Mesendoderm (in vitro differentiated cells): ENCODE measurements at regions not wholly inside any gene's neighbourhood (a gene's known extent, or its start where the extent isn't known, plus 50 kb on each side); places are given as distances from the start of the nearest gene placed in this dataset.

ENCODE experiments used
- DNase-seq: peaks from one replicate; pipeline ENCODE4 v3.0.0; 2013
- H2AK5ac ChIP-seq: 2 replicates; pipeline ENCODE4 v1.6.1; 2013; ENCODE audit warnings: low read length, inconsistent platforms
- H2BK120ac ChIP-seq: 2 replicates; pipeline ENCODE4 v1.6.1; 2013; ENCODE audit warnings: low read depth, mild to moderate bottlenecking, low read length, moderate library complexity, mixed read lengths
- H2BK15ac ChIP-seq: replicated peaks from 2 replicates; pipeline ENCODE4 v1.6.1; 2013; ENCODE audit warnings: low read depth, mild to moderate bottlenecking, moderate library complexity
- H2BK5ac ChIP-seq: 2 replicates; pipeline ENCODE4 v1.6.1; 2013; ENCODE audit warnings: low read length, inconsistent platforms
- H3K18ac ChIP-seq: 2 replicates; pipeline ENCODE4 v1.6.1; 2013; ENCODE audit warnings: mild to moderate bottlenecking, low read length, mixed read lengths
- H3K23ac ChIP-seq: one replicate; pipeline ENCODE4 v1.6.1; 2013; ENCODE audit warnings: low read length
- H3K27ac ChIP-seq: 2 replicates; pipeline ENCODE4 v1.5.1; 2013; ENCODE audit warnings: low read depth, mild to moderate bottlenecking, inconsistent platforms, low read length, moderate library complexity
- H3K27me3 ChIP-seq: 2 replicates; pipeline ENCODE4 v1.6.1; 2013; ENCODE audit warnings: low read length, control low read depth, mild to moderate bottlenecking, inconsistent platforms; ENCODE audit not compliant: insufficient read depth, poor library complexity
- H3K36me3 ChIP-seq: 2 replicates; pipeline ENCODE4 v1.6.1; 2013; ENCODE audit warnings: low read length, inconsistent platforms; ENCODE audit not compliant: control insufficient read depth, insufficient read depth
- H3K4ac ChIP-seq: one replicate; pipeline ENCODE4 v1.6.1; 2013; ENCODE audit warnings: low read depth, mild to moderate bottlenecking, low read length, moderate library complexity
- H3K4me1 ChIP-seq: 2 replicates; pipeline ENCODE4 v1.6.1; 2013; ENCODE audit warnings: low read depth, low read length, inconsistent platforms; ENCODE audit not compliant: control insufficient read depth
- H3K4me2 ChIP-seq: 2 replicates; pipeline ENCODE4 v1.6.1; 2013; ENCODE audit warnings: low read length
- H3K4me3 ChIP-seq: 2 replicates; pipeline ENCODE4 v1.5.1; 2013; ENCODE audit warnings: mild to moderate bottlenecking, low read length
- H3K56ac ChIP-seq: one replicate; pipeline ENCODE4 v1.6.1; 2013; ENCODE audit warnings: low read length
- H3K79me1 ChIP-seq: 2 replicates; pipeline ENCODE4 v1.6.1; 2013; ENCODE audit warnings: low read length, inconsistent platforms
- H3K79me2 ChIP-seq: 2 replicates; pipeline ENCODE4 v1.6.1; 2013; ENCODE audit warnings: mild to moderate bottlenecking, low read length; ENCODE audit not compliant: control insufficient read depth, insufficient read depth
- H3K9ac ChIP-seq: 2 replicates; pipeline ENCODE4 v1.6.1; 2013; ENCODE audit warnings: low read length, inconsistent platforms
- H4K5ac ChIP-seq: one replicate; pipeline ENCODE4 v1.6.1; 2013; ENCODE audit warnings: low read length
- H4K8ac ChIP-seq: one replicate; pipeline ENCODE4 v1.6.1; 2013; ENCODE audit warnings: low read depth, mild to moderate bottlenecking, control low read depth, low read length, moderate library complexity
- WGBS: extraction: QIAGEN DNeasy Blood & Tissue Kit; methylation state at CpG from one replicate; pipeline ENCODE4 v1.1.7; 2013; ENCODE audit warnings: low lambda C conversion rate, missing lambda C conversion rate; ENCODE audit not compliant: insufficient coverage; ENCODE audit errors: extremely low coverage; 5-methylcytosine and 5-hydroxymethylcytosine counted together

DNA sequence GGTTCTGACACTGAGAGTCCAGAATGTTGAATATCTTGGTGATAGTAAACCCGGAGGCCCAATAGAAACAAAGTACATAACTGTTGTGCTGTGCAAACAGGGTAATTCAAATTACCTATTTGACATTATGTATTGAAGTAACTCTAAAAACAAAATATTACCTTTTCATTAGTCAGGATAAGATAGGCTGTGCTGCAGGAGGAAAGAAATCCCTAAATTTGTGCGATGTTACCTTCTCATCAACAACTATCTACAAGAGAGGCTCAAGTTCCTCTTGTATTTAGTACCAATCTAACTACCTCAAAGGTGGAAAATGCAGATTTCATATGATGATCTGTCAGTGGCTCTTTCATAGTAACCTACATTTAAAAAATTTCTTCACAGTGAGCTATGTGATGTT lies 367.2 kb downstream of the ZFHX3 start:
- no peak overlapping the region for H3K4me3 ChIP-seq
- no peak overlapping the region for H2AK5ac ChIP-seq
- H4K5ac ChIP-seq = no peak overlapping the region
- no CpG with 5 or more reads among the region's 2 CpGs for WGBS
- no peaks in the 10 kb centered on the region for H3K36me3 ChIP-seq
- no peak overlapping the region for H3K56ac ChIP-seq
- no peaks in the 10 kb centered on the region for H3K4me1 ChIP-seq
- no peak overlapping the region for H3K4me2 ChIP-seq
- H3K79me2 ChIP-seq = no peaks in the 10 kb centered on the region
- H3K4ac ChIP-seq = no peak overlapping the region
- H2BK15ac ChIP-seq = no peak overlapping the region
- no peak for DNase-seq
- no peak overlapping the region for H3K18ac ChIP-seq
- no peak overlapping the region for H3K9ac ChIP-seq
- H3K79me1 ChIP-seq = no peaks in the 10 kb centered on the region
- no peak overlapping the region for H2BK5ac ChIP-seq
- H3K23ac ChIP-seq = no peak overlapping the region
- no peak overlapping the region for H3K27ac ChIP-seq
- no peaks in the 10 kb centered on the region for H3K27me3 ChIP-seq
- H4K8ac ChIP-seq = no peak overlapping the region
- no peak overlapping the region for H2BK120ac ChIP-seq

DNA sequence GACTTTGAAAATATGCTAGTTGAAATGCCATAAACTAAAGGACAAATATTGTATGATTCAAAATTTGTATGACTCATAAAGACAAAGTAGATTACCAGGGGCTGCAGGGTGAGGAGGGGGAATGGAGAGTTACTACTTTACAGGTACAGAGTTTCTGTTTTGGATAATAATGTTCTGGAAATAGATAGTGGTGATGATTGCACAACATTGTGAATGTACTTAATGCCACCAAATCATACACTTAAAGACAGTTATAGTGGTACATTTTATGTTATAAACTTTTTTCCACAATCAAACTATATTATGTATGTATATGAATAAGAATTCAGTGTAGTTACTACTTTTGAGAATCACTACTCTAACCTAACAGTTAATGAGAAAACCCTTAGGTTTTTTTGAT lies 368.1 kb downstream of the ZFHX3 start:
- Histone ChIP-seq H3K27ac (no peak overlapping the region), H3K79me1 (no peaks in the 10 kb centered on the region), H2AK5ac (no peak overlapping the region), H3K4me3 (no peak overlapping the region), H3K18ac (no peak overlapping the region), H3K23ac (no peak overlapping the region), H2BK15ac (no peak overlapping the region), H3K9ac (no peak overlapping the region), H3K4me1 (no peaks in the 10 kb centered on the region), H4K8ac (no peak overlapping the region), H2BK120ac (no peak overlapping the region), H3K56ac (no peak overlapping the region), H3K4me2 (no peak overlapping the region), H3K27me3 (no peaks in the 10 kb centered on the region), H4K5ac (no peak overlapping the region), H3K79me2 (no peaks in the 10 kb centered on the region), H3K36me3 (no peaks in the 10 kb centered on the region), H2BK5ac (no peak overlapping the region), H3K4ac (no peak overlapping the region)
- no peak for DNase-seq

DNA sequence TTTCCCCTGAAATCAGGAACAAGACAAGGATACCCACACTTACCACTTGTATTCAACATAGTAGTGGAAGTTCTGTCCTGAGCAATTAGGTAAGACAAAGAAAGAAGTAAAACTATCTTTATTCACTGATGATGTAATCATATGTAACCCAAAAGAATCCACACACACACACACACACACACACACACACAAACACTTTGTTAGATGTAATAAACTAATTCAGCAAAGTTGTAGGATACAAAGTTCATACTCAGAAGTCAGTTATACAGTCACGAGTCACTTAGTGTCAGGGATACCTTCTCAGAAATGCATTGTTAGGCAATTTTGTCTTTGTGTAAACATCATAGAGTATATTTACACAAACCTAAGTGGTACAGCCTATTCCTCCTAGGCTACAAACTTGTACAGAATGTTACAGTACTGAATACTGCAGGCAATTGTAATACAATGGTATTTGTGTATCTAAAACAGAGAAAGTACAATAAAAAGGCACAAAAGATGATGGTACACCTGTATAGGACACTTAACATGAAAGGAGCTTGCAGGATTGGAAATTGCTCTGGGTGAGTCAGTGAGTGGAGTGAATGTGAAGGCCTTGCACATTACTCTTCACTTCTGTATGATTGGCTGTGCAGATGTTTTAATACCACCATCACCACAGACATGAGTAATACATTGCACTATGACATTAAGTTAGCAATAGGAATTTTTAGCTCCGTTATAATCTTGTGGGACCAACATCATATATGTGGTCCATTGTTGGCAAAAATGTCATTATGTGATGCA lies 370.1 kb downstream of the ZFHX3 start:
- no peak overlapping the region for H3K18ac ChIP-seq
- H3K27me3 ChIP-seq = no peaks in the 10 kb centered on the region
- no peak overlapping the region for H4K5ac ChIP-seq
- no peak overlapping the region for H4K8ac ChIP-seq
- H3K4me1 ChIP-seq = no peaks in the 10 kb centered on the region
- no peak overlapping the region for H3K4ac ChIP-seq
- no peak overlapping the region for H3K4me3 ChIP-seq
- no peak overlapping the region for H2AK5ac ChIP-seq
- no peak overlapping the region for H2BK120ac ChIP-seq
- H3K79me1 ChIP-seq = no peaks in the 10 kb centered on the region
- WGBS = no CpG with 5 or more reads among the region's 2 CpGs
- no peaks in the 10 kb centered on the region for H3K36me3 ChIP-seq
- no peaks in the 10 kb centered on the region for H3K79me2 ChIP-seq
- no peak overlapping the region for H3K56ac ChIP-seq
- H3K23ac ChIP-seq = no peak overlapping the region
- H3K27ac ChIP-seq = no peak overlapping the region
- no peak overlapping the region for H2BK15ac ChIP-seq
- H2BK5ac ChIP-seq = no peak overlapping the region
- DNase-seq = no peak
- no peak overlapping the region for H3K9ac ChIP-seq
- no peak overlapping the region for H3K4me2 ChIP-seq

DNA sequence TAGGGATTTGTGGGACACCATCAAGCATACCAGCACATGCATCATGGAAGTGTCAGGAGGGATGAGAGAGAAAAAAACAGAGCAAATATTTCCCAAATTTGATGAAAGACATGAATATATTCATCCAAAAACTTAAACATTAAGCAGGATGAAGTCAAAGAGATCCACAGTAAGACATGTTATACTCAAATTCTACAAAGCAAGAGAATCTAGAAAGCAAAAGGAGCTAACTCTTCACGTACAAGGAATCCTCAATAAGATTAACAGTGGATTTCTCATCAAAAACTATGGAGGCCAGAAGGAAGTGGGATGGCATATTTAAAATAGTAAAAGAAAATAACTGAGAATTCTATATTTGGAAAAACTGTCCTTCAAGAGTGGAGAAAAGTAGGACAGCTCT lies 374.8 kb downstream of the ZFHX3 start:
- H2BK15ac ChIP-seq = no peak overlapping the region
- H3K79me1 ChIP-seq = no peaks in the 10 kb centered on the region
- WGBS = no CpG with 5 or more reads among the region's 1 CpG
- no peaks in the 10 kb centered on the region for H3K79me2 ChIP-seq
- H2AK5ac ChIP-seq = no peak overlapping the region
- no peak overlapping the region for H3K4ac ChIP-seq
- no peak for DNase-seq
- H3K23ac ChIP-seq = no peak overlapping the region
- H2BK5ac ChIP-seq = no peak overlapping the region
- no peak overlapping the region for H3K9ac ChIP-seq
- no peaks in the 10 kb centered on the region for H3K36me3 ChIP-seq
- H3K18ac ChIP-seq = no peak overlapping the region
- no peak overlapping the region for H3K4me3 ChIP-seq
- H3K27ac ChIP-seq = no peak overlapping the region
- no peaks in the 10 kb centered on the region for H3K27me3 ChIP-seq
- H3K4me1 ChIP-seq = no peaks in the 10 kb centered on the region
- no peak overlapping the region for H4K5ac ChIP-seq
- no peak overlapping the region for H4K8ac ChIP-seq
- H3K4me2 ChIP-seq = no peak overlapping the region
- no peak overlapping the region for H2BK120ac ChIP-seq
- H3K56ac ChIP-seq = no peak overlapping the region

DNA sequence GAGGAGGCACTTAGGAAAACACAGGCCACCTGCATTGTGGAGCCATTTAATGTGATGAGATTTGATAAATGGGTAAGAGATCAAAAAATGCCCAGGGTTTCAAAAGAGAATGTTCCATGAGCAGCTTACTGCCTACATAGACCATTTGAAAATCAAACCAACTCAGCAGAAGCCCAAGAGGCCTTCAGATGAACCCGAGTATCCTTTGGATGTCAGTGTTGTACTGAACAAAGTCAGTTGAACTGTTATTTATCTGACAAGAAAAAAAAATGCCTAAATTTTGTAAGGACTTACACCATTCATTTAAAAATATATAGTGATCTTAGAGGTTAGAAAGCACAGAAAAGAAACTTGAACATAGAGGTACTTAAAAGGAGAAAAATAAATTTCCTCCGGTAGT lies 381.7 kb downstream of the ZFHX3 start:
- H3K79me1 ChIP-seq = peaks cover 5% of the 10 kb centered on the region
- H2BK15ac ChIP-seq = no peak overlapping the region
- H3K9ac ChIP-seq = no peak overlapping the region
- H4K8ac ChIP-seq = no peak overlapping the region
- H3K4me2 ChIP-seq = no peak overlapping the region
- H3K79me2 ChIP-seq = peaks cover 1% of the 10 kb centered on the region
- no peak overlapping the region for H3K56ac ChIP-seq
- no peak overlapping the region for H3K18ac ChIP-seq
- no peak overlapping the region for H4K5ac ChIP-seq
- no peak overlapping the region for H3K23ac ChIP-seq
- no peaks in the 10 kb centered on the region for H3K4me1 ChIP-seq
- H3K4me3 ChIP-seq = no peak overlapping the region
- H3K27ac ChIP-seq = no peak overlapping the region
- no peak overlapping the region for H2BK5ac ChIP-seq
- H3K4ac ChIP-seq = no peak overlapping the region
- H2BK120ac ChIP-seq = no peak overlapping the region
- no peak for DNase-seq
- H3K27me3 ChIP-seq = no peaks in the 10 kb centered on the region
- no peak overlapping the region for H2AK5ac ChIP-seq
- no peaks in the 10 kb centered on the region for H3K36me3 ChIP-seq
- no CpG with 5 or more reads among the region's 2 CpGs for whole genome bisulfite sequencing

DNA sequence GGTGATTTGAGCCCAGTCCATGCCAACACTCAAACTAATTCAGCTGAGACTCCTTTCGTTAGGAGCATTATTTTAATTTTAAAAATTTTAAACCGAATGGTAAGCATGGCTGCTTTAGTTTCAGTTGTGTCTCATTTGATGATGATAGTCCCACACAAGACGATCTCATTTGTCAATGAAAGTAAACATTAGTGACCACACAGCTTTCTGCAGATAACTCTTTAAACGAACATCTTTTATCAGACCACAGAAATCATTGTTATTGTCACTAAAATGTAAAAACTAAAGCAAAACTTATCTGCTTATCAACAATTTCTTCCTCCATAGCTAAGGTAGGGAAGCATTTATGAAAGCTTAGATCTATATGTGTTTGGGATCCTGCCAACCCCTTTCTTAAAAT lies 382.2 kb downstream of the ZFHX3 start:
- Histone ChIP-seq H3K56ac (no peak overlapping the region), H3K4me1 (no peaks in the 10 kb centered on the region), H2BK120ac (no peak overlapping the region), H3K4me3 (no peak overlapping the region), H3K23ac (no peak overlapping the region), H3K36me3 (no peaks in the 10 kb centered on the region), H2AK5ac (no peak overlapping the region), H3K18ac (no peak overlapping the region), H2BK5ac (no peak overlapping the region), H4K5ac (no peak overlapping the region), H3K79me2 (peaks cover 2% of the 10 kb centered on the region), H3K9ac (peak overlapping the region; percentile 88), H4K8ac (no peak overlapping the region), H3K79me1 (peaks cover 6% of the 10 kb centered on the region), H3K27me3 (no peaks in the 10 kb centered on the region), H2BK15ac (no peak overlapping the region), H3K27ac (no peak overlapping the region), H3K4me2 (peak overlapping the region; percentile 43), H3K4ac (no peak overlapping the region)
- no peak for DNase-seq
- no CpG with 5 or more reads among the region's 4 CpGs for WGBS
